ENCODE measurements at regions not wholly inside any gene's neighbourhood (a gene's known extent, or its start where the extent isn't known, plus 50 kb on each side); places are given as distances from the start of the nearest gene placed in this dataset.

GRCh38 chr3:182525766-182526374 lies 267.4 kb upstream of the ATP11B start:
- TF ChIP-seq CTCF (conservative IDR thresholded peaks at IDR 0.05; ENCODE audit: low read depth, low read length) (no peak), BHLHE40 (IDR thresholded peaks at IDR 0.05; ENCODE audit: low read depth, low read length) (no peak), SMC3 (IDR thresholded peaks at IDR 0.05; ENCODE audit: low read depth, low read length) (no peak), CEBPB (IDR thresholded peaks at IDR 0.05; ENCODE audit: low read depth, low read length) (no peak), USF2 (IDR thresholded peaks at IDR 0.05; ENCODE audit: low read depth, low read length) (no peak), RAD21 (IDR thresholded peaks at IDR 0.05; ENCODE audit: low read length) (no peak), CHD1 (IDR thresholded peaks at IDR 0.05; ENCODE audit: low read depth, low read length) (no peak), POLR2A (IDR thresholded peaks at IDR 0.05; ENCODE audit: low read depth, low read length) (no peak), RCOR1 (IDR thresholded peaks at IDR 0.05; ENCODE audit: insufficient replicate concordance, low read length) (no peak)
